Neural progenitor cell (in vitro differentiated cells): ENCODE measurements at regions not wholly inside any gene's neighbourhood (a gene's known extent, or its start where the extent isn't known, plus 50 kb on each side); places are given as distances from the start of the nearest gene placed in this dataset.

Source experiments
- CTCF ChIP-seq: fragments of 200-600 bp; sonication (generic); IDR thresholded peaks from 2 replicates; pipeline ENCODE4 v1.5.1; 2017; ENCODE audit warnings: antibody characterized with exemption, mild to moderate bottlenecking
- EZH2 ChIP-seq: fragments of 200-600 bp; sonication (generic); IDR thresholded peaks from 2 replicates; pipeline ENCODE4 v1.6.1; 2017; ENCODE audit warnings: antibody characterized with exemption, mild to moderate bottlenecking, moderate library complexity
- EZH2phosphoT487 ChIP-seq: fragments of 200-600 bp; sonication (generic); IDR thresholded peaks from 2 replicates; pipeline ENCODE4 v1.6.1; 2017; ENCODE audit warnings: antibody characterized with exemption

DNA sequence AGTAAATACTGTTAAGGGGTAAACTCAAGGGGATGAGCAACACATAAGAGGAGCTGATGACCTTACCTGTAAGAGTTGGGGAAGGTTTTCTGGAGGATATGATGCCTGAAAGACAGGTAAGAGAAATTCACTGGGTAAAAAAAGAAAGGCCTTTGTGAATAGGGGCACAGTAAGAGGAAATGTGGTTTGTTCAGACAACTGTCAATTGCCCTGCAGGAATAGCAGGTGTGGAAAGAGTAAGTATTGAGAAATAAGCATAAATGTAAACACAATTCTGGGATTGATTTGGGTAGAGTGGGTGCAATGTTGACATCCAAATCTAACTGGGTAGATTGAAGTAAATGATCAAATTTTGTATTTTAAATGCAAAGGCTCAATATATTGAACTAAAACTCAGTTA, 670.0 kb downstream of the DHX35 start:
- TF ChIP-seq CTCF, result no peak
- TF ChIP-seq EZH2phosphoT487, result no peak
- TF ChIP-seq EZH2, result no peak
